ENCODE measurements at regions not wholly inside any gene's neighbourhood (a gene's known extent, or its start where the extent isn't known, plus 50 kb on each side); places are given as distances from the start of the nearest gene placed in this dataset.

DNA sequence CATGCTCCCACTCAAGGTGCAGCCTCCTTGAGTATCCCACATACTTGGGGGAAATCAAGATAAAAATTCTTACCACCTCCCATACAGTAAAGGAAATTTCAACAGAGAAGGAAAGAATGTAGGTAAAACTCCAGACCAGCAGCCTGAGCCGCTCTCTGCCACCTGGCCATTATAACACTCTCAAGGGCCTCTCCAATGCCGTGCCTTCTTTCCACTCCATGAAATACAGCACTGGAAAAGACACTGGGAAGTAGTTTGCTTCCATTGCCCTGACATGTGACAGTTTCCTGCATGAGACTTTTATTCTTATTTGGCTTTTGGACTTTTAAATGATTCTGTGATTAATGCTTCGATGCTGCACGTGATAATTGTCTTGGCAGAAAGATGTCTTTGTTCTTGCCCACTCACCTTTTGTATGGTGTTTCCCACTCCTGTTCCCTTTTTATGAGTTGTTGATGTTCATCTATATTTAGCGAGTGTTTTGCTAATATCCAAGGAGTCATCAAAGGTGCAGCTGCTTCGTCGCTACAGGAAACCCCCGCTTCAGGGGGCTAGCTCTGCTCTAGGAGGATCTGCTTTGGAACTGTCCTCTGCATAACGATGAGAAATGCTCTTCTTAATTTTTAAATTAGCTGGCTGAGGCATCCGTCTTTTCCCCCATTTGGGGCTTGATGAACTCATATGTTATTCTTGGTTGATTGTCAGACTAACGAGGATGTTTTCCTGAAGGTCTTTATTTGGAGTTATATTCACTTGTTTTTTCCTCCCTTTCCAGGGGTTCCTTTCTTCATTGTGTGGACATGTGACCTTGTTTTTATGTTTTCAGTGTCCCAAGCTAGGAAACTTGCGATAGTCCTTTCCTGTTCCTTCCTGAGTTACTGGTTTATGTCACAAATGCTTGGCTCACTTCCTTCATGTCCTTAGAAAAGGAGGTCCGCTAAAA is 179.4 kb downstream of the TXNL1 start:
- TF ChIP-seq POLR2AphosphoS5 (IDR thresholded peaks at IDR 0.05; ENCODE audit: low read depth, low read length) (no peak), TAF1 (IDR thresholded peaks at IDR 0.05; ENCODE audit: borderline replicate concordance, insufficient read depth, low read length) (no peak), SIN3A (IDR thresholded peaks at IDR 0.05; ENCODE audit: borderline replicate concordance, insufficient read depth, low read length) (no peak), FOXP2 (optimal IDR thresholded peaks at IDR 0.05; ENCODE audit: borderline replicate concordance, extremely low read depth, extremely low read length, insufficient read depth) (no peak)
- TF ChIP-seq, protein P1, sequence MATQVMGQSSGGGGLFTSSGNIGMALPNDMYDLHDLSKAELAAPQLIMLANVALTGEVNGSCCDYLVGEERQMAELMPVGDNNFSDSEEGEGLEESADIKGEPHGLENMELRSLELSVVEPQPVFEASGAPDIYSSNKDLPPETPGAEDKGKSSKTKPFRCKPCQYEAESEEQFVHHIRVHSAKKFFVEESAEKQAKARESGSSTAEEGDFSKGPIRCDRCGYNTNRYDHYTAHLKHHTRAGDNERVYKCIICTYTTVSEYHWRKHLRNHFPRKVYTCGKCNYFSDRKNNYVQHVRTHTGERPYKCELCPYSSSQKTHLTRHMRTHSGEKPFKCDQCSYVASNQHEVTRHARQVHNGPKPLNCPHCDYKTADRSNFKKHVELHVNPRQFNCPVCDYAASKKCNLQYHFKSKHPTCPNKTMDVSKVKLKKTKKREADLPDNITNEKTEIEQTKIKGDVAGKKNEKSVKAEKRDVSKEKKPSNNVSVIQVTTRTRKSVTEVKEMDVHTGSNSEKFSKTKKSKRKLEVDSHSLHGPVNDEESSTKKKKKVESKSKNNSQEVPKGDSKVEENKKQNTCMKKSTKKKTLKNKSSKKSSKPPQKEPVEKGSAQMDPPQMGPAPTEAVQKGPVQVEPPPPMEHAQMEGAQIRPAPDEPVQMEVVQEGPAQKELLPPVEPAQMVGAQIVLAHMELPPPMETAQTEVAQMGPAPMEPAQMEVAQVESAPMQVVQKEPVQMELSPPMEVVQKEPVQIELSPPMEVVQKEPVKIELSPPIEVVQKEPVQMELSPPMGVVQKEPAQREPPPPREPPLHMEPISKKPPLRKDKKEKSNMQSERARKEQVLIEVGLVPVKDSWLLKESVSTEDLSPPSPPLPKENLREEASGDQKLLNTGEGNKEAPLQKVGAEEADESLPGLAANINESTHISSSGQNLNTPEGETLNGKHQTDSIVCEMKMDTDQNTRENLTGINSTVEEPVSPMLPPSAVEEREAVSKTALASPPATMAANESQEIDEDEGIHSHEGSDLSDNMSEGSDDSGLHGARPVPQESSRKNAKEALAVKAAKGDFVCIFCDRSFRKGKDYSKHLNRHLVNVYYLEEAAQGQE (IDR thresholded peaks at IDR 0.05; ENCODE audit: insufficient read depth in 1 of 2, low read depth in 2 of 2, low read length in 2 of 2): no peak

DNA sequence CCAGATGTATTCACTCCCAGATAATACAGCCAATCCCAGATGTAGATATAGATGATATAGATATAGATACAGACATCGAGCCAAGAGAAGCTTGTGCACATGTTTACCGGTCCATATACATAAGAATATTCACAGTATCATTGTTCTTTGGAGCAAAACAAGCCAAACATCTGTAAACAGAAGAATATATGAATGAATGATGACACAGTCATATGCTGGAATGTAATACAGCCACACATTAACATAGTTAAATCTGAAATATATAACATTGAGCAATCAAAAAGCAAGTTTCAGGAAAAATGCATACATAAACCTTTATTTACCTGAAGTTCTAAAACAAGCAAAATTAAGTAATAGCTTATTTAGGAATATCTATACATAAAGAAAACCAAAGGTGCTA is 182.5 kb downstream of the TXNL1 start:
- TF ChIP-seq SIN3A (IDR thresholded peaks at IDR 0.05; ENCODE audit: borderline replicate concordance, insufficient read depth, low read length): no peak
- TF ChIP-seq, protein P1 (IDR thresholded peaks at IDR 0.05; ENCODE audit: insufficient read depth in 1 of 2, low read depth in 2 of 2, low read length in 2 of 2): no peak
- TF ChIP-seq FOXP2 (optimal IDR thresholded peaks at IDR 0.05; ENCODE audit: borderline replicate concordance, extremely low read depth, extremely low read length, insufficient read depth): no peak
- TF ChIP-seq TAF1 (IDR thresholded peaks at IDR 0.05; ENCODE audit: borderline replicate concordance, insufficient read depth, low read length): no peak
- no peak for TF ChIP-seq POLR2AphosphoS5 (IDR thresholded peaks at IDR 0.05; ENCODE audit: low read depth, low read length)

DNA sequence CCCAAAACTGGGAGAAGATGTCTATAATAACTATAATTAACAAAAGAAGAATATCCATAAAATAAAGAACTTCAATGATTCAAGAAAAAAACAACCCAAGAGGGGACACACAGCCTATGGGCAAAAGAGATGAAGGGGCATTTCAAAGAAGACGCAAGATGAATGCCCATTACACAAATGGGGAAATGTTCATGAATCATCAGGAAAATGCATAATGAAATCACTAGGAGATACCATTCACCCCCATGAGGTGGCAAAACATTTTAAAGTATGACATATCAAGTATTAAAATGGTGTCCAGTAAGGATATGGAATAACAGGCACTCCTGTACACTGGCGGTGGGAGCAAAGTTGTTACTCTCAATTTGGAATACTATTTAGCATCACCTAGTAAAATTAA is 183.3 kb downstream of the TXNL1 start:
- no peak for TF ChIP-seq TAF1 (IDR thresholded peaks at IDR 0.05; ENCODE audit: borderline replicate concordance, insufficient read depth, low read length)
- no peak for TF ChIP-seq SIN3A (IDR thresholded peaks at IDR 0.05; ENCODE audit: borderline replicate concordance, insufficient read depth, low read length)
- TF ChIP-seq, protein P1 (IDR thresholded peaks at IDR 0.05; ENCODE audit: insufficient read depth in 1 of 2, low read depth in 2 of 2, low read length in 2 of 2): no peak
- TF ChIP-seq POLR2AphosphoS5 (IDR thresholded peaks at IDR 0.05; ENCODE audit: low read depth, low read length): no peak
- TF ChIP-seq FOXP2 (optimal IDR thresholded peaks at IDR 0.05; ENCODE audit: borderline replicate concordance, extremely low read depth, extremely low read length, insufficient read depth): no peak

DNA sequence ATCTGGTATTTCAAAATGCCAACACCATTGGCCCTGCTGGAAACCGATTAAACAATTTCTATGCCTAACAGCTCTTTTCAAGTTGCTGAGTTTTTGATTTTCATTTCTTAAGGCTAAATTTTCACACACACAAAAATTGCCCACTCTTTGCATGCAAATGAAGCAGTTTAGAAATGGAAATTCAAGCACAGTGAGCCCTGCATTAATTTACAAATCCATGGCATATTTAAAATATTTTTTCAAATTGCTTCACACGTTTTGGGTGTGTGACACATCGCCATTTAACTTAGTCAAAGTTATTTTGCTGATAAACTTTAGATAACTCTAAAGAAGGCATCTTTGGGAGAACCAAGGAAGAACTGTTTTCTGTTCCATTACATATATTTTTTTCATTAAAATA is 184.8 kb downstream of the TXNL1 start:
- TF ChIP-seq POLR2AphosphoS5 (IDR thresholded peaks at IDR 0.05; ENCODE audit: low read depth, low read length) (no peak), TAF1 (IDR thresholded peaks at IDR 0.05; ENCODE audit: borderline replicate concordance, insufficient read depth, low read length) (no peak), SIN3A (IDR thresholded peaks at IDR 0.05; ENCODE audit: borderline replicate concordance, insufficient read depth, low read length) (no peak), FOXP2 (optimal IDR thresholded peaks at IDR 0.05; ENCODE audit: borderline replicate concordance, extremely low read depth, extremely low read length, insufficient read depth) (no peak)
- TF ChIP-seq, protein P1 (IDR thresholded peaks at IDR 0.05; ENCODE audit: insufficient read depth in 1 of 2, low read depth in 2 of 2, low read length in 2 of 2): no peak

Data from PFSK-1 (cell line).